Endothelial cell of umbilical vein (primary cell): ENCODE measurements at regions not wholly inside any gene's neighbourhood (a gene's known extent, or its start where the extent isn't known, plus 50 kb on each side); places are given as distances from the start of the nearest gene placed in this dataset.

Source experiments
- BruUV-seq: library from RNA; stranded (reverse); fragments of 400-500 nt; replicated peaks from 2 replicates; lab custom pipeline; 2021; lab: Mats Ljungman, UMichigan
- CTCF ChIA-PET: fragments of 300-600, 350-600 bp; sonication (Branson Sonifier 250); formaldehyde crosslinking; loops from one replicate; lab custom pipeline; 2021; ENCODE audit warnings: antibody characterized with exemption, inconsistent platforms; lab: Charles Lee
- POLR2A ChIA-PET: fragments of 300-600, 350-600 bp; sonication (Branson Sonifier 250); formaldehyde crosslinking; loops from one replicate; lab custom pipeline; 2021; ENCODE audit warnings: antibody characterized with exemption, inconsistent platforms; lab: Charles Lee
- DNase-seq: peaks from one replicate; pipeline ENCODE4 v3.0.0-alpha.2; 2011; ENCODE audit warnings: low read depth, low spot score
- FAIRE-seq: peaks from 2 replicates; lab custom pipeline; 2011; peaks lifted over from hg19 to GRCh38; lab: Jason Lieb, UNC
- H2AFZ ChIP-seq: 2 replicates; pipeline ENCODE4 v1.6.0; 2012; ENCODE audit warnings: low read depth, low read length, control low read depth, inconsistent platforms
- H3K27ac ChIP-seq: 2 replicates; pipeline ENCODE4 v1.5.1; 2011; ENCODE audit warnings: low read depth, mild to moderate bottlenecking, control low read depth, low read length, moderate library complexity; ENCODE audit not compliant: insufficient read depth
- H3K27me3 ChIP-seq, 2 experiments: 2 replicates each; pipeline versions ENCODE4 v1.6.0 to v1.6.1; 2011; ENCODE audit warnings: low read length in 2 of 2, mixed read lengths in 1 of 2; ENCODE audit not compliant: control insufficient read depth in 2 of 2, insufficient read depth in 2 of 2
- H3K36me3 ChIP-seq, 2 experiments: 2 replicates in 1 of 2; 3 replicates in 1 of 2; pipeline ENCODE4 v1.5.1; 2011; ENCODE audit warnings: low read length in 2 of 2, mild to moderate bottlenecking in 1 of 2, moderate library complexity in 1 of 2; ENCODE audit not compliant: control insufficient read depth in 2 of 2, insufficient read depth in 2 of 2; ENCODE audit errors: extremely low read depth in 1 of 2
- H3K4me1 ChIP-seq: 3 replicates; pipeline ENCODE4 v1.5.1; 2011; ENCODE audit warnings: mild to moderate bottlenecking, low read length; ENCODE audit not compliant: control insufficient read depth, insufficient read depth; ENCODE audit errors: extremely low read depth
- H3K4me2 ChIP-seq: 2 replicates; pipeline ENCODE4 v1.6.1; 2011; ENCODE audit warnings: low read length, control low read depth, mixed read lengths; ENCODE audit not compliant: insufficient read depth
- H3K4me3 ChIP-seq, 3 experiments: fragments of 200-600 bp in 1 of 3; sonication (generic), shearing (Covaris generic) in 1 of 3; replicated peaks in 1 of 3; 2 replicates each; pipeline ENCODE4 v1.5.1; 2011 to 2016; ENCODE audit warnings: control low read depth in 3 of 3, low read length in 3 of 3, mild to moderate bottlenecking in 2 of 3, inconsistent platforms in 1 of 3, low read depth in 1 of 3, moderate library complexity in 1 of 3; ENCODE audit not compliant: insufficient read depth in 1 of 3
- H3K79me2 ChIP-seq: 2 replicates; pipeline ENCODE4 v1.6.0; 2012; ENCODE audit warnings: low read length, inconsistent platforms; ENCODE audit not compliant: control insufficient read depth, insufficient read depth
- H3K9ac ChIP-seq: replicated peaks from 2 replicates; pipeline ENCODE3; 2011; ENCODE audit warnings: low read length, control low read depth; ENCODE audit not compliant: insufficient read depth; ENCODE audit errors: extremely low read depth
- H3K9me1 ChIP-seq: replicated peaks from 3 replicates; pipeline ENCODE4 v1.6.0; 2011; ENCODE audit warnings: mild to moderate bottlenecking, low read length; ENCODE audit not compliant: control insufficient read depth, insufficient read depth; ENCODE audit errors: extremely low read depth
- H3K9me3 ChIP-seq: replicated peaks from 2 replicates; pipeline ENCODE4 v1.5.1; 2012; ENCODE audit warnings: low read length, inconsistent platforms; ENCODE audit not compliant: control insufficient read depth, insufficient read depth
- H4K20me1 ChIP-seq: replicated peaks from 2 replicates; pipeline ENCODE3; 2011; ENCODE audit warnings: mild to moderate bottlenecking, low read length; ENCODE audit not compliant: control insufficient read depth, insufficient read depth; ENCODE audit errors: extremely low read depth
- EZH2 ChIP-seq: IDR thresholded peaks from 2 replicates; pipeline ENCODE4 v1.6.1; 2012; ENCODE audit warnings: borderline replicate concordance, low read depth, mild to moderate bottlenecking, moderate library complexity, low read length, inconsistent platforms; ENCODE audit not compliant: severe bottlenecking
- FOS ChIP-seq: IDR thresholded peaks from 2 replicates; pipeline ENCODE4 v1.6.1; 2011; ENCODE audit warnings: mild to moderate bottlenecking, low read length, moderate library complexity, borderline replicate concordance; ENCODE audit not compliant: insufficient read depth
- GATA2 ChIP-seq: IDR thresholded peaks from 2 replicates; pipeline ENCODE4 v1.7.0; 2011; ENCODE audit warnings: low read depth, mild to moderate bottlenecking, moderate library complexity, mixed read lengths, low read length; ENCODE audit not compliant: insufficient read length, insufficient read depth
- JUN ChIP-seq: IDR thresholded peaks from 2 replicates; pipeline ENCODE4 v1.6.1; 2011; ENCODE audit warnings: borderline replicate concordance, low read depth; ENCODE audit not compliant: insufficient read length, insufficient read depth
- MAX ChIP-seq: IDR thresholded peaks from 2 replicates; pipeline ENCODE4 v1.6.1; 2011; ENCODE audit not compliant: insufficient read depth, insufficient read length
- MYC ChIP-seq: IDR thresholded peaks from one replicate; pipeline ENCODE4 v1.6.1; 2011; ENCODE audit warnings: mild to moderate bottlenecking, low read depth, low read length
- POLR2A ChIP-seq: IDR thresholded peaks from 2 replicates; pipeline ENCODE4 v1.6.1; 2012; ENCODE audit warnings: low read depth, mild to moderate bottlenecking, control low read depth, low read length
- POLR2AphosphoS5 ChIP-seq: IDR thresholded peaks from 2 replicates; pipeline ENCODE4 v1.6.1; 2012; ENCODE audit warnings: low read depth, mild to moderate bottlenecking, control low read depth, low read length, moderate library complexity; ENCODE audit not compliant: insufficient read depth
- dilution Hi-C: fragments of 300-500 bp; cut with MboI; formaldehyde crosslinking; loops from one replicate; pipeline ENCODE4 v1.15.0; 2019; ENCODE audit warnings: low sequenced_read_pairs; ENCODE audit not compliant: extremely low pct_ligation_motif_present
- intact Hi-C: fragments of 100-400 bp; cut with micrococcal nuclease; formaldehyde crosslinking; loops from one replicate; pipeline ENCODE4 v1.10.0; 2022
- TF ChIP-seq, protein P1 (sequence below), 2 donors: IDR thresholded peaks; 1 replicate in 1 of 2; 2 replicates in 1 of 2; pipeline ENCODE4 v1.5.1; 2011; ENCODE audit warnings: low read length in 2 of 2, mild to moderate bottlenecking in 2 of 2, moderate library complexity in 2 of 2, control low read depth in 1 of 2, inconsistent platforms in 1 of 2, low read depth in 1 of 2; ENCODE audit not compliant: insufficient read depth in 1 of 2; ENCODE audit errors: extremely low read depth in 1 of 2

DNA sequence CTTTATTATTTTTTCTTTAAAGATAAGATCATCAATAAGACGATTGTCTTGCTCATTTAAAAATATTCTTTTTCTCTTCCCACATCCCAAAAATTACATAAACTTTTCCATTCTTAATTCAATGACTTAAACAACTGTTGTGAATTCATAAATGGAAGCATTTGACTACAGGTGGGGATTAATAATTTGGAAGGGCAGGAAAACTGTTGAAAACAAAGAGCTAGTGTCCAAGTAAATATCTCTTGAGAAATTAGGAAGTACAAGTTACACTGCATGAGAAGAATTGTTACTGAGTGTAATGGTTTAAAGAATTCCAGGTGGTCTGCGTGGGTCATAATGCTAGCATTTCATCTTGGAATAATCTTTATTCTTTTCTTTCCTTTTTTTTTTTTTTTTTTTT lies 634.8 kb upstream of the ZEB2 start:
- Histone ChIP-seq H3K9me1 (no peaks in the 10 kb centered on the region), H3K4me1 (no peaks in the 10 kb centered on the region), H3K9ac (no peak overlapping the region), H4K20me1 (no peaks in the 10 kb centered on the region), H3K27ac (no peak overlapping the region), H3K79me2 (no peaks in the 10 kb centered on the region), H3K4me3 (no peak overlapping the region), H3K27me3 (no peaks in the 10 kb centered on the region), H3K36me3 (no peaks in the 10 kb centered on the region), H3K4me2 (no peak overlapping the region), H3K9me3 (no peaks in the 10 kb centered on the region), H2AFZ (no peak overlapping the region)
- DNase-seq = no peak
- no TSS peak for BruUV-seq
- no peak for FAIRE-seq
- dilution Hi-C loops = no loop called here
- CTCF ChIA-PET = interaction anchor here (1.1 kb wide), 1 partner anchor 34 kb away, joined by 4 read pairs; no protein-coding TSS in a partner anchor
- POLR2A ChIA-PET = no interaction called here
- intact Hi-C loops = no loop called here
- TF ChIP-seq, protein P1, sequence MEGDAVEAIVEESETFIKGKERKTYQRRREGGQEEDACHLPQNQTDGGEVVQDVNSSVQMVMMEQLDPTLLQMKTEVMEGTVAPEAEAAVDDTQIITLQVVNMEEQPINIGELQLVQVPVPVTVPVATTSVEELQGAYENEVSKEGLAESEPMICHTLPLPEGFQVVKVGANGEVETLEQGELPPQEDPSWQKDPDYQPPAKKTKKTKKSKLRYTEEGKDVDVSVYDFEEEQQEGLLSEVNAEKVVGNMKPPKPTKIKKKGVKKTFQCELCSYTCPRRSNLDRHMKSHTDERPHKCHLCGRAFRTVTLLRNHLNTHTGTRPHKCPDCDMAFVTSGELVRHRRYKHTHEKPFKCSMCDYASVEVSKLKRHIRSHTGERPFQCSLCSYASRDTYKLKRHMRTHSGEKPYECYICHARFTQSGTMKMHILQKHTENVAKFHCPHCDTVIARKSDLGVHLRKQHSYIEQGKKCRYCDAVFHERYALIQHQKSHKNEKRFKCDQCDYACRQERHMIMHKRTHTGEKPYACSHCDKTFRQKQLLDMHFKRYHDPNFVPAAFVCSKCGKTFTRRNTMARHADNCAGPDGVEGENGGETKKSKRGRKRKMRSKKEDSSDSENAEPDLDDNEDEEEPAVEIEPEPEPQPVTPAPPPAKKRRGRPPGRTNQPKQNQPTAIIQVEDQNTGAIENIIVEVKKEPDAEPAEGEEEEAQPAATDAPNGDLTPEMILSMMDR (IDR thresholded peaks at IDR 0.05; ENCODE audit: extremely low read depth in 1 of 2, insufficient read depth in 1 of 2, low read depth in 1 of 2, low read length in 2 of 2) = no peak
- TF ChIP-seq POLR2AphosphoS5 = no peak
- no peak for TF ChIP-seq FOS
- TF ChIP-seq MYC = no peak
- TF ChIP-seq GATA2 = no peak
- TF ChIP-seq MAX = no peak
- no peak for TF ChIP-seq JUN
- TF ChIP-seq POLR2A = no peak
- no peak for TF ChIP-seq EZH2
